ENCODE measurements at regions not wholly inside any gene's neighbourhood (a gene's known extent, or its start where the extent isn't known, plus 50 kb on each side); places are given as distances from the start of the nearest gene placed in this dataset.

GRCh38 chr9:75432888-75433287 lies 344.6 kb downstream of the OSTF1 start:
- TF ChIP-seq SNAI2 (CRISPR knock-in tag; IDR thresholded peaks at IDR 0.05): no peak
- no peak for TF ChIP-seq ZFP3 (CRISPR knock-in tag; IDR thresholded peaks at IDR 0.05)
- no peak for TF ChIP-seq RARB (CRISPR knock-in tag; IDR thresholded peaks at IDR 0.05)
- TF ChIP-seq ZC3H10 (CRISPR knock-in tag; IDR thresholded peaks at IDR 0.05): no peak
- no peak for ATAC-seq

GRCh38 chr9:75438716-75439115 lies 350.4 kb downstream of the OSTF1 start:
- ATAC-seq: no peak
- TF ChIP-seq TOX (CRISPR knock-in tag; IDR thresholded peaks at IDR 0.05; ENCODE audit: borderline replicate concordance): no peak
- no peak for TF ChIP-seq ZC3H10 (CRISPR knock-in tag; IDR thresholded peaks at IDR 0.05)
- TF ChIP-seq ZFP30 (CRISPR knock-in tag; IDR thresholded peaks at IDR 0.05): no peak
- TF ChIP-seq ZNF8 (CRISPR knock-in tag; IDR thresholded peaks at IDR 0.05): no peak
- TF ChIP-seq ZFP3 (CRISPR knock-in tag; IDR thresholded peaks at IDR 0.05): no peak
- TF ChIP-seq TCF4 (CRISPR knock-in tag; IDR thresholded peaks at IDR 0.05; ENCODE audit: borderline replicate concordance): no peak
- TF ChIP-seq PPARA (CRISPR knock-in tag; IDR thresholded peaks at IDR 0.05; ENCODE audit: borderline replicate concordance): no peak
- TF ChIP-seq SNAI2 (CRISPR knock-in tag; IDR thresholded peaks at IDR 0.05): no peak
- no peak for TF ChIP-seq OSR1 (CRISPR knock-in tag; IDR thresholded peaks at IDR 0.05)

GRCh38 chr9:75440914-75441313 lies 352.6 kb downstream of the OSTF1 start:
- ATAC-seq: no peak
- TF ChIP-seq PATZ1 (CRISPR knock-in tag; IDR thresholded peaks at IDR 0.05; ENCODE audit: borderline replicate concordance) (no peak), PPARA (CRISPR knock-in tag; IDR thresholded peaks at IDR 0.05; ENCODE audit: borderline replicate concordance) (no peak), ZNF565 (CRISPR knock-in tag; conservative IDR thresholded peaks at IDR 0.05; ENCODE audit: low read depth) (no peak), ARNTL (CRISPR knock-in tag; IDR thresholded peaks at IDR 0.05; ENCODE audit: borderline replicate concordance, low read depth) (no peak), RARB (CRISPR knock-in tag; IDR thresholded peaks at IDR 0.05) (no peak), ZFP30 (CRISPR knock-in tag; IDR thresholded peaks at IDR 0.05) (no peak)

- no peak for ATAC-seq
- no peak for TF ChIP-seq PATZ1 (CRISPR knock-in tag; IDR thresholded peaks at IDR 0.05; ENCODE audit: borderline replicate concordance)
- no peak for TF ChIP-seq ZFP3 (CRISPR knock-in tag; IDR thresholded peaks at IDR 0.05)
- no peak for TF ChIP-seq RARB (CRISPR knock-in tag; IDR thresholded peaks at IDR 0.05)
- TF ChIP-seq ZFP30 (CRISPR knock-in tag; IDR thresholded peaks at IDR 0.05): no peak
- TF ChIP-seq CREB5 (CRISPR knock-in tag; IDR thresholded peaks at IDR 0.05; ENCODE audit: low read depth): no peak
Observed at GRCh38 chr9:75445144-75445543, 356.8 kb downstream of the OSTF1 start.

- ATAC-seq: no peak
- TF ChIP-seq POU6F1 (CRISPR knock-in tag; IDR thresholded peaks at IDR 0.05; ENCODE audit: borderline replicate concordance, low read depth) (no peak), PPARA (CRISPR knock-in tag; IDR thresholded peaks at IDR 0.05; ENCODE audit: borderline replicate concordance) (no peak), CSRNP3 (CRISPR knock-in tag; IDR thresholded peaks at IDR 0.05) (no peak), ZNF565 (CRISPR knock-in tag; conservative IDR thresholded peaks at IDR 0.05; ENCODE audit: low read depth) (no peak), CSDC2 (CRISPR knock-in tag; IDR thresholded peaks at IDR 0.05) (no peak), CREB5 (CRISPR knock-in tag; IDR thresholded peaks at IDR 0.05; ENCODE audit: low read depth) (no peak), BACH2 (CRISPR knock-in tag; IDR thresholded peaks at IDR 0.05; ENCODE audit: borderline replicate concordance) (no peak), ZC3H10 (CRISPR knock-in tag; IDR thresholded peaks at IDR 0.05) (no peak), TSHZ2 (CRISPR knock-in tag; IDR thresholded peaks at IDR 0.05) (no peak), RARB (CRISPR knock-in tag; IDR thresholded peaks at IDR 0.05) (no peak), TOX (CRISPR knock-in tag; IDR thresholded peaks at IDR 0.05; ENCODE audit: borderline replicate concordance) (no peak), ZNF70 (CRISPR knock-in tag; IDR thresholded peaks at IDR 0.05) (no peak), ZFP30 (CRISPR knock-in tag; IDR thresholded peaks at IDR 0.05) (no peak), ARNTL (CRISPR knock-in tag; IDR thresholded peaks at IDR 0.05; ENCODE audit: borderline replicate concordance, low read depth) (no peak), SNAI2 (CRISPR knock-in tag; IDR thresholded peaks at IDR 0.05) (no peak)
Observed at GRCh38 chr9:75447281-75447680, 359.0 kb downstream of the OSTF1 start.

Measured in SK-N-SH treated with all-trans-retinoic acid at 6 μM for 48 hours (cell line).